ENCODE measurements at regions not wholly inside any gene's neighbourhood (a gene's known extent, or its start where the extent isn't known, plus 50 kb on each side); places are given as distances from the start of the nearest gene placed in this dataset.

DNA sequence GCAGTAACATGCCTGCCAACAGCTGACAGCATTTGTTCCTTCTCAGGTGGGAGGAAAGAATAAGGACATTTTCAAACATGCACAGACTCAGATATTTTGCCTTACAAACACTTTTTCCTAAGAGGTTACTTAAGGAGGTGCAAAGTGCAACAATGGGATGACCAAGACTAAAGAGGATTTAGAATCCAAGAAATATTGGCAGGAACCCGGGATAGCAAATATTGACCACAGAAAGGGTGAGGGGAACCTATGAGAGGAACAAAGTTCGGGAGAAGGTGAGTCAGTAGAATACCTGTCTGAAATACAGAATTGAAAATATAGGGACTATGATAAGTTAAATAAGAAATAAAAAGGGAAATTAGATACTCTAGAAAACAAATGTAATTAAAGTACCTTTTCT, 321.9 kb upstream of the EMCN start:
- no peak for DNase-seq

DNA sequence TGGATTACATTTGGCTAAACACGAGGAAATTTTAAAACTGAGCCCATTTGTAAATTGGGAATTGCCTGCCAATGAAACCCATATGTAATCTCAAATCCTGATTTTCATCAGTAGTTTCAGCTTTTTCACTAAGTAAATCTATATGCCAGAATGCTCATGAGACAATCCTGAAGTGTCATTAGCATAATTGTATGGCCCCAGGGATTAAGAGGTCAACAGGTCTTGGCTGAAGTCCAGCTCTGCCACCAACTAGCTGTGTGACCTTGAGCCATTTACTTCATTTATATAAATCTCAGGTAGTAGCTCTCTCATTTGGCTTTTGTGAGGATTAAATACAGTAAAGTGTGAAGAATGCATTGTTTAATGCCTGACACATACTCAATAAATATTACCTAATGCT, 320.5 kb upstream of the EMCN start:
- no peak for DNase-seq

GRCh38 chr4:100836929-100837328, 319.1 kb upstream of the EMCN start:
- DNase-seq, result no peak

DNA sequence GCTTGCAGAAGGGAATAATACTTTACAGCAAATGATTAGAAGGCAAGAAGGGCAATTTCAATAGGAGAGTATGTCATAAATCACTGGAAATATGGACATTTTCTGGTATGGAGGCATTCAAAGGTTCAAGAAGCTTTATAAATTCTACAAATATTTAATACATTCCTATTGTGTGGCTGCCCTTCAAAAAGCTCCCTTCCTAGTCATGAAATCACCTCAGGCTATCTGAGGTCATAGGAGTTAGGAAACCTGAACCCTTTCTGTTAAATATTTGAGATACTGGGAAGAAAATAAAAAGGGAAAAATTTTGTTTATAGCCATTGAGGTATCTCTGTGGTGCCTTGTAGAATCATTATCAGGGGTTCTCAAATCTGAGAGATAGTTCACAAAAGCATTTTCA, 316.8 kb upstream of the EMCN start:
- no peak for DNase-seq

DNA sequence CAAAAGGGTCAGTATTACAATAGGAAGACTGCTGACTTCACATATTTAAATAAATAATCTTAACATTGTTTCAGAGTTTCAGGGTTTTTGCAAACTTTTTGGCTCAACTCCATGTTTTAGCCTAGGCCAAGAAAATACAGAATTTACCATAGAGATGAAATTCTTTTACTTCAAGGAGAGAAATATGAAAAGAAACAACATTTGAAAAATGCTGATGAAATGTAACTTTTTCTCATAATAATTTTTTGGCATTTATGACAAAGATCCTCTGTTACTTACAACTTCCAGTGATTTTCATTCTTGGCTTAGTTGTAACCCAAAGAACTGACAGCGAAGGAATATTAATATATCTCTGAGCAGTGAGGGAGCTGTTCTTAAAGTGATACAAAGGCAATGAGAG, 316.1 kb upstream of the EMCN start:
- DNase-seq, result no peak

- DNase-seq, result no peak
Measured at GRCh38 chr4:100828986-100829685, 311.3 kb upstream of the EMCN start.

- DNase-seq, result no peak
Measured at GRCh38 chr4:100828364-100828763, 310.5 kb upstream of the EMCN start.

DNA sequence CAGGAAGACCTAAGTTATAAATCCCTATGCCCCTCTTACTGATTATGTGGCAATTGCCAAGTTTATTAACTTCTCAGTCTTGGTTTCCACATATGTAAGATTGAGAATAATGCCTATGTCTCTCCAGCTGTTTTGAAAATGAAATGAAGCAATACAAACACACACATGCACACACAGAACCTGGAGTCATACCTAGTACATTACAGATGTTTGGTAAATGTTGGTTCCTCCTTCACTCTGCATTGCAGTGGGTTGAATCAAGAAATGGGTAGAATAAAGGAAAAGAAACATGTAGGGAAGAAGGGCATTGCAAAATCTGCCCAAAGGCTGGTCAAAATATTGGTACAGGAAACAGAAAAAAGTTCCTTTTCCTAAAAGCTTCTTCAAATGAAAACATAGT, 309.9 kb upstream of the EMCN start:
- no peak for DNase-seq

DNA sequence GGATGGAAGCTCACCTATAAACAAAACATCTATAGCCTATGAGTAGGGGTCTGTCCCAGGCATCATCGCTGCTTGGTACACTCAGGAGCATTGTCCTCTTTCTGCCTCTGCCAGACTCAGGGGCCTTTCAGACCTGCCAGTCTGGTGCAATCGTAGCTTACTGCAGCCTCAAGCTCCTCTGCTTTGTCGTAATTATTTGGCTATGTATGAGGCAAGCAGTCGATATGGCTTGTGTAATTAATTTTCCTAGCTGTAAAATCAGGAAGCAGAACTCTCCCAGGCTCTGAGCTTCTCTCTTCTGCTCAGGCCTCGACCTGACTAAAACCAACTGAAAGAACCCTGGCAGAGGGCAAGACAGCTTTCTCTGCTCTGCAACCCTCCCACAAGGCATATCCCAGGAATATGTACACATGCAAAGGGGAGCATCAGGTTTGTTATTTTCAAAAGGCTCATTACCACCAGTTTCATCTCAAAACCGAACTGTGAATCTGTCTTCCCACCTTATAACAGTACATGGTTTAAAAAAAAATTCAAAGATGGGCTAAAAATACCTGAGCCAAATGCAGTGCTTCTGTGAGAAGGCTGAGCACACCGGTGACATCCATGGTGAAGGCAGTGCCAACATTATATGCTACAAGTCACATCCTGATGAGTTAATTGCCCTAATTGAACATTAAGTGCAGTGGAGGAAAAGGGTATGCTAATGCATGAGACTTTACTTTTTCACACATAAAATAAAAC, 309.2 kb upstream of the EMCN start:
- no peak for DNase-seq

DNA sequence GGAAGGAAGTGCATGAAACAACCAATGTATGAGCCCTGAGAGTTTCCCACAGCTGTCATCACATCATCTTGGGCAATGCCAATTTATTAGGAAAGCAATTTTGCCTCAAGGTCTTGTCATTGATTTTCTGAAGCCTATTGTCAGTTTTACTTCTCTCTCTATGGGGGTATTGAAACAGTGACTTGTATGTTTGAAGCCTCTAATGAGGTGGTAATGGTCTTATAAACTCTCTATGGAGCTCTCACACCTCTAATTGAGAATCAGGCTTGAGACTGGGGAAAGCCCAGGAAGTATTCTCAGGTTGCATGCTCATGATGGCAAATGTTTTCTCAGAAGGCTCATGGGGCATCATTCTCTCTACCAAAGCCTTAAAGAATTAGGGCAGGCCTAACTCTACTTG, 308.2 kb upstream of the EMCN start:
- no peak for DNase-seq

GRCh38 chr4:100823993-100824323, 306.1 kb upstream of the EMCN start:
- DNase-seq, result no peak

- DNase-seq, result no peak
Measured at GRCh38 chr4:100823066-100823992, 305.5 kb upstream of the EMCN start.

- DNase-seq, result no peak
Measured at GRCh38 chr4:100820249-100820648, 302.4 kb upstream of the EMCN start.

GRCh38 chr4:100819505-100819904, 301.7 kb upstream of the EMCN start:
- no peak for DNase-seq

DNA sequence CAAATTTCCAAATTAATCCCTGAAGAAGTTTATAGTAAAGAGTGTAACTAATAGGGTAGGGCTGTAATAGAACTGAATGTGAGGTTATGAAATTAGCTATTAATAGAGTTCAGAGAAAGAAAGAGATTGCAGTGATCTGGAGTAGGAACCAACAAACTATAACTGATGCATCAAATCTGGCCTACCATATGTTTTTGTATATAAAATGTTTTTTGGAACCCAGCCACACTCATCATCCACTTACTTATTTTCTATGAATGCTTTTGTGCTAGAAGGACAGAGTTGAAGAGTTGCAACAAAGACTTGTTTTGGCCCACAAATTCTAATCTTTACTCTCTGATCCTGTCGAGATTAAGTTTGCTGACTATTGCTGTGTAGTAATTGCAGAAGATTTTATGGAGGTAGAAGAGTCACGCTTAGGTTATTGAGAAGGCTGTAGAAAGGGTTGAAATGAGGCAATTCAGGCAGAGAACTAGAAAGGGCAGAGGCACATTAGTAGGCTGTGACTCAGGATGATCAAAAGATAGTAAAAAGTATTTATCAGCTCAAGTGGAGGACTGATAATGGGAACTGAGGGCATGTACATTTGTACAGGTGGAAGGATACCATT, 298.7 kb upstream of the EMCN start:
- no peak for DNase-seq

DNA sequence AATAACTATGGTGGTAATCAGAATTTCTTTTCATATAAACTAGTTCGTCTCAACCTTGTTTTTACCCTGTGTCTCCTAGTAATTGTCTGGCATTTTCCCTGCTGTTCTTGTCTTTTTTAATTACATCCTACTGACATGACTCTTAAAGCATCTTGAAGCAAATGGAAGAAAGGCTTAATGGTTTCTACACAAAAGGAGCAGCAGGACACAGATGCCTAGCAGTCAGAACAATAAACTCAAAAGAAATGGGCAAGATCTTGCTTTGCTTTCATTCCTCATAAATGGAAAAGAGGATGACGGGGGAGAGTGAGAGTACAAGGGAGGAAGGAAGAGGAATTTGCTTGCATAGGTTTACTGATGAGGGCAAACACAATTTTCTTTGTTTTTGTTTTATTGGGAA, 293.2 kb upstream of the EMCN start:
- no peak for DNase-seq

- no peak for DNase-seq
Measured at GRCh38 chr4:100809506-100809905, 291.7 kb upstream of the EMCN start.

DNA sequence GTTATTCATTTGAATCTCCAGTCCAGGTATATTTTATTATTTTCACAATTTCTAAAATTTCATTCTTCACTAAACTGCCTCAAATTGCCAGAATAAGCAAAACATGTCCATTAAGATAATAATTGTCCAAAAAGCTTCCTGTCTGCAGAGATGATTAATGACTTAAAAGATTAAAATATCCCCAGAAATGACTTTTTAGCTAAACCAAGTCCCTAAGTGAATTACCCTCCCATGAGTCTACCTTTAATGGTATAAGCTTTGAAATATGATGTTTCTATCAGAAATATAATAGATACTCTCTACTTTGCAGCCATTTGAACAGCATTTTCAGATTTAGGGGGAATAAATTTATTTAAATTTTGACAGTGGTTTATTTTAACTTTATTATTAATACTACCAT, 289.2 kb upstream of the EMCN start:
- no peak for DNase-seq

DNA sequence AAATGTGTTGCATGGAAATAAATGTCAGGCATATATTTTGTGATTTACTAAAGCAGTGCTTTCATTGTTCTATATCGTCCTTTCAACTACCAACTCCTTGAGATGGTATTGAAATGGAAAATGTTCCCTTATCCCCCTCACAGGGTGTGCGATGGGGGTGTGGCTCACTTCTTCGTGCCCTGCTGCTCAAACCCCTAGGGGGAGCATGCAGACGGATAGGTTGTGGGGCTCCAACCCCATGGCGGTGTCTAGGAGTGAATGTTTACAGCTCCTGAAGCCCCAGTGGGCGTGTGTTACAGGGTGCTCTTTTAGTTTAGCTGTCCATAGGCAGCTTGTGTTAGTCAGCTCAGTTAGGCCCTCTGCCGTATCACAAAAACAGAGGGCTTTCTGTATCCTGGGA, 287.7 kb upstream of the EMCN start:
- no peak for DNase-seq

DNA sequence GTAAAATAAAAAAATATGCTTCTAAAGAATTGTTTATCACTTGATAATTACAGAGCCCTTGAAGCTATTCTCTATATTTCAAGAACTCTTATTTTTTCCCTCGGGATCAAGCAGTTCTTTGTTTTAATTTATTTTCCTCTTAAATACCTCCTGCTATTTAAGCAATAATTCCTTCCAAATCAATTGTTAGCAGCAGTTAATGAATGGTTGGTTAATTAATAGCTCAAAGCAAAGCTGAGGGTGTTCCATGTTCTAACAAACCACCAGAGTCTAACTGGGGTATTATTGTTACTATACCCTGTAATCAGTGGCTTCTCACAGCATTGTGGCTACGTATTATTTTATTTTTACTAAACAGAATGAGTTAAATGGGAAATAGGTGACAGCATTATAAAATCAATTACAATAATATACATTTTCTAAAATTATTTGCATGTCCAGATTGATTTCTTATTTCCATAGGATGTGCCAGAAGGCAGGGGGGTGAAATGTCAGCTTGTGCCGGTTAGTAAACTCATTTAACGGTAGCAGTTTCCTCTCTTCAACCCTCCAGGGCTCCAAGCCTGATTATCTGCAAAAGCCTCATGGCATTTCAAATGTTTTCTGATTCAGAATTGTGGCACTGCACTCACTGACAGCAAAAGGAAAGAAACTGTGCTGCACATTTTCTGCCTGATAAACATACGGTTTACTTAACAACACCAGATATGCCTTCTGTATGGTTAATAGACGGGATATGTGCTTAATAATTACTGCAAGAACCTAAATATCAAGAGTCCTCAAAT, 286.9 kb upstream of the EMCN start:
- no peak for DNase-seq

DNA sequence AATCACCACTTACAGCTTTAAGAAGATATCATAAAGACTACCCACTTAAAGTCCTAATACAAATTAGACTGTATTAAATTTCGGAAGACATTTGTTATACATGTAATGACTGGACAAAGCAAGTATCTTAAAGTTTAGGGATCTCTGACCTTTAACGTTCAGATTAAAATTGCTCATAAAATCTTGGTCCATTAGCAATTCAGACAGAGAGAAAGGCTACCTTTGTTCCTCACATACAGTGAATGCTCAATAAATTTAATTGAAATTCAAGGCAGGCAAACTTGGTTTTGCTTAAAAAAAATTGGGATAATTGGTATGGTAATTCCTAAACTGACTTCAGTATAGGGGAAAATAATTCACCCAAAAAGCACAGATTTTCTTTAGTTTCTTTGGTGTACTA, 285.9 kb upstream of the EMCN start:
- DNase-seq, result no peak

DNA sequence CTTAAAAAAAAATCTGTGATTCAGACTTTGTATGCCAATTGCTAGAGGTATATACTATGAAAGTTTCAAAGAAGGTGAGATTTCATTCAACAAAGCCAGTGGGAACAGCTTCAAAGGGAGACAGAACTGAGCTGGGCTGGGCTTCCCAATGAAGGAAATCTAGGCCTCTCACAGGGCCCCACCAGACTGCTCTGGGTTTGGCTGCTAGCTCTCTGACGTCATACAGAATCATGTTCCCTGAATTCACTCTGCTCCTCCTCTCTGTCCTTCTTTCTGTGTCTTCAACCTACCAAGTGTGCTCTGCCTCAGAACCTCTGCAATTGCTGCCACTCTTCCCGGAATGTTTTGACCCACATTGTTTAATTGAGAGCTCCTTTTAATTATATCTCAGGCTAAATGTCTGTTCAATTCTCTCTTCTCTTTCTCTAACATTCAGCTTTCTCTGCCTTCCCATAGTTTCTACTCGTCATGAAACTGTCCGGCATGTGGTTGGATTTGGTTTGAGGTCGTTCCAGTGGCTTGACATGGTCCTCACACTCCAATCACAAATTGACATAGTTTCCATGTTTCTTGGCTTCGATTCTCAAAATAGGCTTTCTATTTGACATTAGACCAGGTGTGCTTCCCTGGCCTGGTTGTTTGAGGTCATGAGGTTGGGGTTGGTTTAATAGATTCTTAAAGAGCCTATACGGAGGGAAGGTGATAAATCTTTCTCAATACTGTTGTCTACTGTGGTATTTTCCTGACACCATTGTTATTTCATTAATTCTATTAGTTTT, 282.1 kb upstream of the EMCN start:
- DNase-seq, result no peak
